PC-3 (cell line): ENCODE measurements at regions not wholly inside any gene's neighbourhood (a gene's known extent, or its start where the extent isn't known, plus 50 kb on each side); places are given as distances from the start of the nearest gene placed in this dataset.

Source experiments
- CTCF ChIP-seq: fragments of 300-600 bp; sonication (generic); conservative IDR thresholded peaks from 2 replicates; pipeline ENCODE4 v1.5.1; 2017; ENCODE audit warnings: antibody characterized with exemption, low read depth, mild to moderate bottlenecking, low read length
- EZH2 ChIP-seq: fragments of 300-600 bp; sonication (generic); IDR thresholded peaks from one replicate; pipeline ENCODE4 v1.6.1; 2017; ENCODE audit warnings: antibody characterized with exemption, mild to moderate bottlenecking, low read length; ENCODE audit not compliant: unreplicated experiment
- EZH2phosphoT487 ChIP-seq: fragments of 300-600 bp; sonication (generic); IDR thresholded peaks from 2 replicates; pipeline ENCODE4 v1.6.1; 2018; ENCODE audit warnings: mild to moderate bottlenecking, antibody characterized with exemption, low read length, borderline replicate concordance

GRCh38 chr12:124168016-124168786 is 126.7 kb upstream of the RFLNA start:
- no peak for TF ChIP-seq CTCF
- TF ChIP-seq EZH2phosphoT487, result no peak
- TF ChIP-seq EZH2, result no peak
